HG02571 (cell line): ENCODE measurements at regions not wholly inside any gene's neighbourhood (a gene's known extent, or its start where the extent isn't known, plus 50 kb on each side); places are given as distances from the start of the nearest gene placed in this dataset.

ENCODE experiments used
- ATAC-seq: cut with Tn5 transposase; IDR thresholded peaks from one replicate; pipeline ENCODE4 v1.9.1; 2021; ENCODE audit warnings: mild to moderate bottlenecking, moderate library complexity; ENCODE audit not compliant: unreplicated experiment

- ATAC-seq = no peak
These were observed 681.3 kb downstream of the TNS3 start for GRCh38 chr7:46900312-46901263.

- ATAC-seq = no peak
These were observed 684.5 kb downstream of the TNS3 start for GRCh38 chr7:46897381-46897780.

GRCh38 chr7:46886669-46887374 is 695.1 kb downstream of the TNS3 start:
- no peak for ATAC-seq

- no peak for ATAC-seq
These were observed 696.7 kb downstream of the TNS3 start for GRCh38 chr7:46885167-46885566.

- no peak for ATAC-seq
These were observed 700.3 kb downstream of the TNS3 start for GRCh38 chr7:46881507-46882127.

GRCh38 chr7:46880508-46881196 is 701.3 kb downstream of the TNS3 start:
- no peak for ATAC-seq

GRCh38 chr7:46879783-46880182 is 702.1 kb downstream of the TNS3 start:
- ATAC-seq = no peak

- ATAC-seq = no peak
These were observed 710.4 kb downstream of the TNS3 start for GRCh38 chr7:46871516-46871915.

GRCh38 chr7:46864716-46865115 is 717.2 kb downstream of the TNS3 start:
- ATAC-seq = no peak

GRCh38 chr7:46859963-46860475 is 721.9 kb downstream of the TNS3 start:
- no peak for ATAC-seq

GRCh38 chr7:46855851-46856250 is 726.1 kb downstream of the TNS3 start:
- ATAC-seq = no peak

- no peak for ATAC-seq
These were observed 726.9 kb downstream of the TNS3 start for GRCh38 chr7:46854958-46855473.

- ATAC-seq = no peak
These were observed 728.5 kb downstream of the TNS3 start for GRCh38 chr7:46853451-46853850.

- no peak for ATAC-seq
These were observed 729.1 kb downstream of the TNS3 start for GRCh38 chr7:46852795-46853194.

- ATAC-seq = no peak
These were observed 731.2 kb downstream of the TNS3 start for GRCh38 chr7:46850563-46851330.

- no peak for ATAC-seq
These were observed 733.0 kb downstream of the TNS3 start for GRCh38 chr7:46848944-46849343.

- no peak for ATAC-seq
These were observed 733.6 kb downstream of the TNS3 start for GRCh38 chr7:46848311-46848710.

GRCh38 chr7:46847126-46847525 is 734.8 kb downstream of the TNS3 start:
- no peak for ATAC-seq

- no peak for ATAC-seq
These were observed 737.4 kb downstream of the TNS3 start for GRCh38 chr7:46844486-46844885.

GRCh38 chr7:46841248-46841647 is 740.7 kb downstream of the TNS3 start:
- ATAC-seq = no peak
